Gastroesophageal sphincter (tissue), 3 donors: ENCODE measurements at regions not wholly inside any gene's neighbourhood (a gene's known extent, or its start where the extent isn't known, plus 50 kb on each side); places are given as distances from the start of the nearest gene placed in this dataset.

Experiments used
- CTCF ChIP-seq, 4 experiments: fragments of 200-600 bp in 2 of 4; fragments of 450-650 bp in 2 of 4; sonication (generic) in 1 of 4; IDR thresholded peaks; one replicate each; pipeline ENCODE4 v1.5.1; 2017 to 2019; ENCODE audit warnings: antibody characterized with exemption in 4 of 4, mild to moderate bottlenecking in 2 of 4, moderate library complexity in 2 of 4
- POLR2AphosphoS5 ChIP-seq: sonication (generic); formaldehyde crosslinking; IDR thresholded peaks from one replicate; pipeline ENCODE4 v1.6.1; 2017; ENCODE audit warnings: antibody characterized with exemption

- no peak for TF ChIP-seq CTCF (IDR thresholded peaks at IDR 0.05)
- no peak for TF ChIP-seq POLR2AphosphoS5
Observed at GRCh38 chr3:153448151-153448829, 286.3 kb downstream of the RAP2B start.
